ENCODE measurements at regions not wholly inside any gene's neighbourhood (a gene's known extent, or its start where the extent isn't known, plus 50 kb on each side); places are given as distances from the start of the nearest gene placed in this dataset.

DNA sequence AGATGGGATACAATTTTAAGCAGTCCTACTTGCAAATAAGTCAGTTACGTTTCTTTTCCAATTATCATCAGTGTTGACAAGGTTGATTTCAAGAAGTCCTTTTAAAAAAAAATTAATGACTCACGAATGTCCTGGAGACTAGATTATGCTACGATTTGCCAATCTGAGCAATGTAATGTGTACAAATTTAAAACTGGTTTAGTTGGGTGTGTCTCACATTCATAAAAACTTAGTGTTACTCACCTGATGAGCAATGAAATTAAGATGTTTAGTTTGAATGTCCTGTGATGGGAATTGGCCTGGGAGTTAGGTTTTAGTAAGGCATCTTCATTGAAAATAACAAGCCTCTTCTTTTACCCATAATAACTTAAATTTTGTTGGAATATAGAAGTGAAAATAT is 136.7 kb upstream of the POF1B start:
- H3K36me3 Mint-ChIP-seq = no peaks in the 10 kb centered on the region
- H3K36me3 ChIP-seq (ENCODE audit: insufficient read depth, low read length) = no peaks in the 10 kb centered on the region
- H3K4me3 Mint-ChIP-seq = no peak overlapping the region
- no peak overlapping the region for H3K27ac ChIP-seq (ENCODE audit: low read depth, low read length)
- ChIA-PET CTCF (no interaction called here), POLR2A (no interaction called here)
- H3K4me3 ChIP-seq (ENCODE audit: low read length) = no peak overlapping the region
- no peak for DNase-seq
- no peaks in the 10 kb centered on the region for H3K9me3 Mint-ChIP-seq
- H3K27ac Mint-ChIP-seq = no peak overlapping the region
- no peaks in the 10 kb centered on the region for H3K4me1 Mint-ChIP-seq
- no peaks in the 10 kb centered on the region for H3K4me1 ChIP-seq (ENCODE audit: insufficient read depth, low read length)
- H3K27me3 ChIP-seq (ENCODE audit: insufficient read depth, low read length, poor library complexity, severe bottlenecking) = no peaks in the 10 kb centered on the region
- no peaks in the 10 kb centered on the region for H3K27me3 Mint-ChIP-seq
- H3K9me3 ChIP-seq (ENCODE audit: low read length) = no peaks in the 10 kb centered on the region

- H3K27me3 Mint-ChIP-seq = no peaks in the 10 kb centered on the region
- CTCF ChIA-PET = no interaction called here
- Histone ChIP-seq H3K36me3 (ENCODE audit: insufficient read depth, low read length) (no peaks in the 10 kb centered on the region), H3K4me1 (ENCODE audit: insufficient read depth, low read length) (no peaks in the 10 kb centered on the region), H3K4me3 (ENCODE audit: low read length) (no peak overlapping the region), H3K27me3 (ENCODE audit: insufficient read depth, low read length, poor library complexity, severe bottlenecking) (no peaks in the 10 kb centered on the region), H3K9me3 (ENCODE audit: low read length) (no peaks in the 10 kb centered on the region), H3K27ac (ENCODE audit: low read depth, low read length) (no peak overlapping the region)
- no peaks in the 10 kb centered on the region for H3K36me3 Mint-ChIP-seq
- POLR2A ChIA-PET = no interaction called here
- no peaks in the 10 kb centered on the region for H3K9me3 Mint-ChIP-seq
- DNase-seq = no peak
- no peak overlapping the region for H3K27ac Mint-ChIP-seq
- no peaks in the 10 kb centered on the region for H3K4me1 Mint-ChIP-seq
- no peak overlapping the region for H3K4me3 Mint-ChIP-seq
These were observed 127.4 kb upstream of the POF1B start for GRCh38 chrX:85506871-85507270.

GRCh38 chrX:85505801-85506200 is 126.3 kb upstream of the POF1B start:
- POLR2A ChIA-PET = no interaction called here
- no peak overlapping the region for H3K4me3 Mint-ChIP-seq

DNA sequence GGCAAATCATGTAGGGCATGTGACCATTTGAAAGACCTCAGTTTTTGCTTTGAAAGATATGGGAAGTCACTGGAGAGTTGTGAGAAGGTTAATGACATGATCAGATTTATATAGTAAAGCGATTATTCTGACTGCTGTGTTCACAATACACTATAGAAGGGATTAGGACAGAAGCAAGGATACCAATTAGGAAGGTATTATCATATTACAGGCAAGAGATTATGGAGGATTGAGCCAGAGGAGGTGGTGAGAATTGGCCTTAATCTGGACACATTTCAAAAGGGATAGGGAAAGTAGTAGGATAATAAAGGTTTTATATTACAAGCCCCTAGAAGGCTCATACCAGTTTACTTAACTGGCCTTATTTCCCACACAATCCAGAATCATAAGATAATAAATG is 124.9 kb upstream of the POF1B start:
- POLR2A ChIA-PET = no interaction called here
- no peaks in the 10 kb centered on the region for H3K27me3 Mint-ChIP-seq

More at GRCh38 chrX:85505801-85506200, 126.3 kb upstream of the POF1B start:
- Mint-ChIP-seq H3K27me3 (no peaks in the 10 kb centered on the region), H3K27ac (peak overlapping the region in 1 of 8 donors; percentile 36), H3K9me3 (no peaks in the 10 kb centered on the region), H3K36me3 (no peaks in the 10 kb centered on the region), H3K4me1 (no peaks in the 10 kb centered on the region)
- no peak overlapping the region for H3K4me3 ChIP-seq (ENCODE audit: low read length)
- H3K27me3 ChIP-seq (ENCODE audit: insufficient read depth, low read length, poor library complexity, severe bottlenecking) = no peaks in the 10 kb centered on the region
- no peak overlapping the region for H3K27ac ChIP-seq (ENCODE audit: low read depth, low read length)
- H3K4me1 ChIP-seq (ENCODE audit: insufficient read depth, low read length) = no peaks in the 10 kb centered on the region
- CTCF ChIA-PET = no interaction called here
- no peaks in the 10 kb centered on the region for H3K36me3 ChIP-seq (ENCODE audit: insufficient read depth, low read length)
- no peaks in the 10 kb centered on the region for H3K9me3 ChIP-seq (ENCODE audit: low read length)
- no peak for DNase-seq

DNA sequence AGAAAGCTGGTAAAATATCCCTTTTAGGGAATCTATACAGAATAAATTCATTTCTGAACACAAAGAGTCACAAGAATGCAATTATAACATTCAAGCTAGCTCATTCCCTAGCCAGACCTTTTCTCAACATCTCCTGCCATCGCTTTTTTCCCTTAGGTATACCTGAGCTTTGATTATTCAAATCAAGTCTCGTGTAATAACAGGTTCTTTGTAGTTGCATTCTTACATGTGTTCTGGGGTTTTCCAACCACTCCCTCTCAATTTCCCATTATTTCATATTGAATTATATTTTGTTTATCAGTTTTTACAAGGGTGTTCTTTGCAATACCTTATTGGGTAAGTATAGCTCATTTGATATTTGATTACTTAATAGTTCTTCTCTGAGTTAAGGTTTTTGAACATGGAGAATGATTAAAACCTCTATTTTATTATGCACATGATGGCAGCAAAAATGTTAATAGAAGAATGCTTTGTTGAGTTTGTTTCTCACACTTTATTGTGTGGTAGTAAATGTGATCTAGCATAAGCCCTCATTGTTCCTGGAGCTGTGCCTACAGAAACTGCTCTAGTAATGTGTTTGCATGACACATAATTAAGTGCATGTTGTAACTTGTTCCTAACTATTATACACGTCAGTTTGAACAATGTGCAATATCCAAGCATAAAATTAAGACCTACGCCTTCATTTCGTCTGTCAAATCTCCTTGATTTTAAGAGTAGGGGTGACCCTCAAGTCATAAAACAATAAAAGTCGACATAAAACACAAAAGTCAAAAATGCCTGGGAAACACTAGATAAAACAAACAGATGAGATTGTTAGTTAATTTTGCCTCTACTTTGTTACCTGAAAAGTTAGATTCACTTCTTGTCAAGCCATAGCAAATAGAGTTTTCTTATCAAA is 124.0 kb upstream of the POF1B start:
- H3K9me3 Mint-ChIP-seq = no peaks in the 10 kb centered on the region
- H3K4me1 Mint-ChIP-seq = no peaks in the 10 kb centered on the region
- no peak for DNase-seq
- no peak overlapping the region for H3K4me3 Mint-ChIP-seq
- no peaks in the 10 kb centered on the region for H3K4me1 ChIP-seq (ENCODE audit: insufficient read depth, low read length)
- H3K27me3 Mint-ChIP-seq = peaks cover 0 to 3% of the 10 kb centered on the region in 2 donors
- H3K9me3 ChIP-seq (ENCODE audit: low read length) = no peaks in the 10 kb centered on the region
- ChIA-PET POLR2A (no interaction called here), CTCF (no interaction called here)
- H3K27ac Mint-ChIP-seq = no peak overlapping the region
- H3K27ac ChIP-seq (ENCODE audit: low read depth, low read length) = no peak overlapping the region
- H3K36me3 ChIP-seq (ENCODE audit: insufficient read depth, low read length) = no peaks in the 10 kb centered on the region
- H3K27me3 ChIP-seq (ENCODE audit: insufficient read depth, low read length, poor library complexity, severe bottlenecking) = no peaks in the 10 kb centered on the region
- H3K36me3 Mint-ChIP-seq = no peaks in the 10 kb centered on the region
- no peak overlapping the region for H3K4me3 ChIP-seq (ENCODE audit: low read length)

More for the DNA sequence above, 124.9 kb upstream of the POF1B start:
- no peak overlapping the region for H3K27ac ChIP-seq (ENCODE audit: low read depth, low read length)
- Mint-ChIP-seq H3K36me3 (no peaks in the 10 kb centered on the region), H3K4me3 (no peak overlapping the region), H3K4me1 (no peaks in the 10 kb centered on the region), H3K9me3 (no peaks in the 10 kb centered on the region), H3K27ac (no peak overlapping the region)
- CTCF ChIA-PET = no interaction called here
- H3K36me3 ChIP-seq (ENCODE audit: insufficient read depth, low read length) = no peaks in the 10 kb centered on the region
- H3K27me3 ChIP-seq (ENCODE audit: insufficient read depth, low read length, poor library complexity, severe bottlenecking) = no peaks in the 10 kb centered on the region
- no peaks in the 10 kb centered on the region for H3K4me1 ChIP-seq (ENCODE audit: insufficient read depth, low read length)
- no peak for DNase-seq
- no peak overlapping the region for H3K4me3 ChIP-seq (ENCODE audit: low read length)
- H3K9me3 ChIP-seq (ENCODE audit: low read length) = no peaks in the 10 kb centered on the region

DNA sequence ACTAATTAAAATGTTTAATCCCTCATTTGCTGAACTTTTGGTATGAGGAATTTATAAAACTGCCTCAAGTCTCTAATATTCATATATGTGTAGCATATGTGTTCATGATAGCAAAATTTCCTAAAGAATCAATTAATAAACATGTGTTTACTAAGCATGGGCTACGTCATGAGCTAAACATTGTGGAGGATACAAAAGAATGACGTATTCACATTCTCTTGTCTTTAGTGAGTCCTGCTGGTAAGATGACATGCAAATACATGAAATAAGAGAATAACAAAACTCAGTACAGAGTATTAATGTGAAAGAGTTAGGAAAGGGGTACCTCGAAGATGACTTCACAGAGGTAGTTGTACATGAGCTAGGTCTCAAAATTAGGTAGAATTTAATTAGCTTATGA is 121.9 kb upstream of the POF1B start:
- H3K4me3 ChIP-seq (ENCODE audit: low read length) = no peak overlapping the region
- H3K4me1 ChIP-seq (ENCODE audit: insufficient read depth, low read length) = no peaks in the 10 kb centered on the region
- CTCF ChIA-PET = no interaction called here
- peaks cover 0 to 3% of the 10 kb centered on the region in 2 donors for H3K27me3 Mint-ChIP-seq
- H3K27me3 ChIP-seq (ENCODE audit: insufficient read depth, low read length, poor library complexity, severe bottlenecking) = no peaks in the 10 kb centered on the region
- no peak overlapping the region for H3K27ac Mint-ChIP-seq
- POLR2A ChIA-PET = no interaction called here
- no peaks in the 10 kb centered on the region for H3K4me1 Mint-ChIP-seq
- H3K36me3 ChIP-seq (ENCODE audit: insufficient read depth, low read length) = no peaks in the 10 kb centered on the region
- no peaks in the 10 kb centered on the region for H3K9me3 Mint-ChIP-seq
- H3K4me3 Mint-ChIP-seq = no peak overlapping the region
- H3K36me3 Mint-ChIP-seq = no peaks in the 10 kb centered on the region
- DNase-seq = no peak
- H3K27ac ChIP-seq (ENCODE audit: low read depth, low read length) = no peak overlapping the region
- no peaks in the 10 kb centered on the region for H3K9me3 ChIP-seq (ENCODE audit: low read length)

DNA sequence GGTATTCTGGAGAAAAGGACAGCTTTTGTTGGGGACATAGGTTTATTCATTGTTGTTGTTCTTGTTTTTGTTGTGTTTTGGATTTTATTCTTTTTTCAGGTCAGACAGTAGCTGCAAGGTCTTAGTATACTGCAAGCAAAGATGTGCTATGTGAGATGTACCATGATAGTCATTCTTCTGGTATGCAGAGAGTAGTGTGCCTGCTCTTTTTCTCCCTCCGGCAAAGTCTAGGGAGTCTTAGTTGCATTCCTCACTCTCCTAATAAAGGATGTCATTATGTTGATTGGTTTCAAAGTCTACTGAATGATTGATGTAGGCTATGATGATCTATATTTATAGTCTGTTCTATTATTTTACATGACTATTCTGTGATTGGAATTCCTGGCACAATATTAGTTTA is 119.9 kb upstream of the POF1B start:
- Histone ChIP-seq H3K9me3 (ENCODE audit: low read length) (no peaks in the 10 kb centered on the region), H3K4me1 (ENCODE audit: insufficient read depth, low read length) (no peaks in the 10 kb centered on the region), H3K27ac (ENCODE audit: low read depth, low read length) (no peak overlapping the region), H3K4me3 (ENCODE audit: low read length) (no peak overlapping the region), H3K27me3 (ENCODE audit: insufficient read depth, low read length, poor library complexity, severe bottlenecking) (no peaks in the 10 kb centered on the region), H3K36me3 (ENCODE audit: insufficient read depth, low read length) (no peaks in the 10 kb centered on the region)
- Mint-ChIP-seq H3K9me3 (no peaks in the 10 kb centered on the region), H3K4me1 (no peaks in the 10 kb centered on the region), H3K4me3 (no peak overlapping the region), H3K27ac (no peak overlapping the region), H3K27me3 (peaks cover 0 to 3% of the 10 kb centered on the region in 2 donors), H3K36me3 (no peaks in the 10 kb centered on the region)
- ChIA-PET CTCF (no interaction called here), POLR2A (no interaction called here)
- DNase-seq = no peak

DNA sequence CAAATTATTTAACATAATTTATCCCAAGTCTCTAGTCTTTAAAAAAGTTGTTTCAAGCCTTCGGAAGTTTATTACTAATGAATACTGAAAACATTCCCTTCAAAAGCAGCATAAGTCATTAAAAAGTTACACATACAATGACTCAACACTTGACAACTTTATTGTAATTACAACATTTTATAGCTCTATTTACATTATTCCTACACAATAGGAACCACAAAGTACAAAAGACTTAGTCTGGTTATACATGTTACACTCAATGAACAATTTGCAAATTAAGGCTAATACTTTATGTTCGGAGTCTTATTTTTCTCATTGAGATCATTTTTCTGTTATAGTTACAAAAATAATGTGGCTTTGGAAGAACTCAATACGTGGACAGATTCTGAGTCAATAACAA is 114.4 kb upstream of the POF1B start:
- Mint-ChIP-seq H3K4me1 (no peaks in the 10 kb centered on the region), H3K9me3 (peaks cover 0 to 2% (median 0%) of the 10 kb centered on the region in 5 donors), H3K27ac (no peak overlapping the region), H3K4me3 (no peak overlapping the region), H3K27me3 (no peaks in the 10 kb centered on the region), H3K36me3 (no peaks in the 10 kb centered on the region)
- ChIA-PET CTCF (no interaction called here), POLR2A (no interaction called here)
- DNase-seq = no peak
- Histone ChIP-seq H3K9me3 (ENCODE audit: low read length) (no peaks in the 10 kb centered on the region), H3K27ac (ENCODE audit: low read depth, low read length) (no peak overlapping the region), H3K4me3 (ENCODE audit: low read length) (no peak overlapping the region), H3K36me3 (ENCODE audit: insufficient read depth, low read length) (no peaks in the 10 kb centered on the region), H3K4me1 (ENCODE audit: insufficient read depth, low read length) (no peaks in the 10 kb centered on the region), H3K27me3 (ENCODE audit: insufficient read depth, low read length, poor library complexity, severe bottlenecking) (no peaks in the 10 kb centered on the region)
